HepG2 (cell line): ENCODE measurements at regions not wholly inside any gene's neighbourhood (a gene's known extent, or its start where the extent isn't known, plus 50 kb on each side); places are given as distances from the start of the nearest gene placed in this dataset.

Experiments used
- ATAC-seq: fragments of 200-7000 bp; cut with Tn5 transposase; 3 replicates; pipeline ENCODE4 v1.9.1; 2020; ENCODE audit warnings: mild to moderate bottlenecking, moderate library complexity
- BruUV-seq: library from RNA; stranded (reverse); fragments of 400-500 nt; replicated peaks from 2 replicates; lab custom pipeline; 2021; lab: Mats Ljungman, UMichigan
- CTCF ChIA-PET: fragments of 300-600 bp; formaldehyde crosslinking; extraction: SDS; loops from one replicate; lab custom pipeline; 2021; ENCODE audit warnings: low total read pairs, inconsistent platforms, low intra/inter-chr PET ratio; lab: Yijun Ruan, JAX
- POLR2A ChIA-PET: fragments of 350-600 bp; sonication (Branson Sonifier 250); formaldehyde crosslinking; loops from one replicate; lab custom pipeline; 2020; ENCODE audit warnings: antibody characterized with exemption, inconsistent platforms; lab: Yijun Ruan, JAX
- DNase-seq: peaks from one replicate; pipeline ENCODE4 v3.0.0-alpha.2; 2015; ENCODE audit warnings: low spot score
- FAIRE-seq: peaks from 3 replicates; lab custom pipeline; 2011; peaks lifted over from hg19 to GRCh38; lab: Jason Lieb, UNC
- H2AFZ ChIP-seq: one replicate; pipeline ENCODE4 v1.6.1; 2011; ENCODE audit warnings: low read length, inconsistent platforms
- H3K27ac ChIP-seq: fragments of 300-600 bp; 3 replicates; pipeline ENCODE4 v1.8.0; 2011; ENCODE audit warnings: mixed run types, mild to moderate bottlenecking, mixed read lengths, low read length, inconsistent platforms; ENCODE audit not compliant: insufficient read depth; ENCODE audit errors: extremely low read length
- H3K27me3 ChIP-seq, 2 experiments: fragments of 200-600 bp in 1 of 2; 2 replicates in 1 of 2; 3 replicates in 1 of 2; pipeline versions ENCODE4 v1.6.0 to v1.8.0; 2011; ENCODE audit warnings: low read length in 2 of 2, mild to moderate bottlenecking in 2 of 2, moderate library complexity in 2 of 2, inconsistent platforms in 1 of 2; ENCODE audit not compliant: insufficient read depth in 2 of 2, control insufficient read depth in 1 of 2
- H3K36me3 ChIP-seq, 2 experiments: fragments of 200-600 bp in 1 of 2; replicated peaks in 1 of 2; 2 replicates in 1 of 2; 3 replicates in 1 of 2; pipeline versions ENCODE4 v1.5.1 to v1.8.0; 2011; ENCODE audit warnings: low read length in 2 of 2, inconsistent platforms in 1 of 2; ENCODE audit not compliant: insufficient read depth in 2 of 2, control insufficient read depth in 1 of 2
- H3K4me1 ChIP-seq: 2 replicates; pipeline ENCODE4 v1.5.1; 2012; ENCODE audit warnings: low read length, inconsistent platforms; ENCODE audit not compliant: insufficient read depth
- H3K4me2 ChIP-seq: 2 replicates; pipeline ENCODE4 v1.6.0; 2011; ENCODE audit warnings: low read depth, low read length, inconsistent platforms
- H3K4me3 ChIP-seq, 3 experiments: fragments of 200-600 bp in 1 of 3; sonication (generic), shearing (Covaris generic) in 1 of 3; replicated peaks in 1 of 3; 2 replicates each; pipeline ENCODE4 v1.5.1; 2011 to 2016; ENCODE audit warnings: low read length in 3 of 3, inconsistent platforms in 2 of 3, low read depth in 2 of 3, mild to moderate bottlenecking in 2 of 3, control low read depth in 1 of 3, mixed read lengths in 1 of 3; ENCODE audit not compliant: insufficient read depth in 1 of 3
- H3K79me2 ChIP-seq: one replicate; pipeline ENCODE4 v1.6.1; 2011; ENCODE audit warnings: low read length, inconsistent platforms; ENCODE audit not compliant: insufficient read depth
- H3K9ac ChIP-seq: 2 replicates; pipeline ENCODE4 v1.6.0; 2011; ENCODE audit warnings: mild to moderate bottlenecking, low read depth, low read length, inconsistent platforms; ENCODE audit not compliant: insufficient read depth
- H3K9me3 ChIP-seq: 2 replicates; pipeline ENCODE4 v1.5.1; 2012; ENCODE audit warnings: mild to moderate bottlenecking, low read length
- H4K20me1 ChIP-seq: 2 replicates; pipeline ENCODE4 v1.6.0; 2011; ENCODE audit warnings: inconsistent platforms, mild to moderate bottlenecking, low read length, moderate library complexity; ENCODE audit not compliant: insufficient read depth
- IKZF4 ChIP-seq: sonication (generic); formaldehyde crosslinking; IDR thresholded peaks from 2 replicates; pipeline ENCODE4 v1.5.1; 2020; ENCODE audit warnings: borderline replicate concordance, mild to moderate bottlenecking, low read depth, missing genetic modification reagents; ENCODE audit errors: not compliant biosample characterization
- MAFF ChIP-seq: IDR thresholded peaks from 2 replicates; pipeline ENCODE4 v1.6.1; 2011; ENCODE audit warnings: low read depth, low read length, improper control_type of control experiment
- MAFK ChIP-seq, 2 experiments: IDR thresholded peaks in 1 of 2; conservative IDR thresholded peaks in 1 of 2; 2 replicates each; pipeline ENCODE4 v1.6.1; 2011; ENCODE audit warnings: improper control_type of control experiment in 2 of 2, low read length in 2 of 2
- NFATC3 ChIP-seq: sonication (generic); formaldehyde crosslinking; IDR thresholded peaks from 2 replicates; pipeline ENCODE4 v1.5.1; 2020; ENCODE audit warnings: mild to moderate bottlenecking, missing genetic modification reagents
- RAD51 ChIP-seq: fragments of 450-650 bp; IDR thresholded peaks from 2 replicates; pipeline ENCODE4 v1.6.1; 2016; ENCODE audit warnings: borderline replicate concordance
- SMYD3 ChIP-seq: sonication (generic); formaldehyde crosslinking; IDR thresholded peaks from 2 replicates; pipeline ENCODE4 v1.8.1; 2023; ENCODE audit warnings: mild to moderate bottlenecking, missing genetic modification reagents
- TGIF2 ChIP-seq: IDR thresholded peaks from 2 replicates; pipeline ENCODE4 v1.6.1; 2016; ENCODE audit warnings: control low read depth, missing compliant biosample characterization
- XRCC5 ChIP-seq: fragments of 200-400 bp; formaldehyde crosslinking; optimal IDR thresholded peaks from 2 replicates; pipeline ENCODE3; 2017; ENCODE audit warnings: mild to moderate bottlenecking, low read length
- ZNF569 ChIP-seq: sonication (generic); formaldehyde crosslinking; IDR thresholded peaks from 2 replicates; pipeline ENCODE4 v1.5.0; 2020; ENCODE audit warnings: mild to moderate bottlenecking, missing genetic modification reagents, moderate library complexity, borderline replicate concordance
- ZNF674 ChIP-seq: sonication (generic); formaldehyde crosslinking; IDR thresholded peaks from 2 replicates; pipeline ENCODE4 v1.5.0; 2020; ENCODE audit warnings: low read depth, mild to moderate bottlenecking, missing genetic modification reagents
- ZNF777 ChIP-seq: sonication (generic); formaldehyde crosslinking; IDR thresholded peaks from 2 replicates; pipeline ENCODE4 v1.4.0; 2020; ENCODE audit warnings: missing genetic modification reagents
- WGBS: methylation state at CpG from one replicate; pipeline ENCODE4 v1.1.6; 2017; ENCODE audit warnings: low lambda C conversion rate; 5-methylcytosine and 5-hydroxymethylcytosine counted together
- in situ Hi-C: cut with HindIII; loops from 2 replicates; pipeline ENCODE4 v1.10.0; 2017; ENCODE audit warnings: low pct_unique_long_range_greater_than_20kb; ENCODE audit not compliant: extremely low pct_ligation_motif_present
- intact Hi-C: fragments of 100-400 bp; cut with micrococcal nuclease; formaldehyde crosslinking; loops from one replicate; pipeline ENCODE4 v1.10.0; 2022; ENCODE audit not compliant: unreplicated experiment
- TF ChIP-seq, protein P1 (sequence below): sonication (generic); formaldehyde crosslinking; IDR thresholded peaks from 2 replicates; pipeline ENCODE4 v1.5.1; 2020; ENCODE audit warnings: missing genetic modification reagents, mild to moderate bottlenecking, borderline replicate concordance
- TF ChIP-seq, protein P2 (sequence below): sonication (generic); formaldehyde crosslinking; IDR thresholded peaks from 2 replicates; pipeline ENCODE4 v1.4.0; 2020; ENCODE audit warnings: missing genetic modification reagents
- TF ChIP-seq, protein P3 (sequence below): sonication (generic); formaldehyde crosslinking; conservative IDR thresholded peaks from 2 replicates; pipeline ENCODE4 v1.4.0; 2020; ENCODE audit warnings: missing genetic modification reagents

DNA sequence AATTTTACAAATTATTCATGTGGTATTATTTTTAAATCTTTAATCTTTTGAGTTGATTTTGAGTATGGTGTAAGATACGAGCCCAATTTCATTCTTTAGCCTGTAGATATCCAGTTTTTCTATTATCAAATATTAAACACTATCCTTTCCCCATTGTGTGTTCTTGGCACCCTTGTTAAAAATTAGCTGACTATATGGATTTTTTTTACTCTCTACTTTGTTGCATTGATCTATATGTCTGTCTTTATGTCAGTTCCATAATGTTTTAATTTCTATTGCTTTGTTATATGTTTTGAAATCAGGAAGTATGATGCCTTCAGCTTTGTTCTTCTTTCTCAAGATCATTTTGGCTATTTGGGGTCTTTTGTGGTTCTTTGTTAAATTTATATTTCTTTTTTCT, 80.9 kb upstream of the ZNF804A start:
- H3K27me3 ChIP-seq = no peaks in the 10 kb centered on the region
- H2AFZ ChIP-seq = no peak overlapping the region
- H3K9ac ChIP-seq = no peak overlapping the region
- DNase-seq (no peak), ATAC-seq (no peak), FAIRE-seq (no peak)
- H3K4me3 ChIP-seq = no peak overlapping the region
- no peaks in the 10 kb centered on the region for H3K36me3 ChIP-seq
- in situ Hi-C loops (no loop called here), intact Hi-C loops (no loop called here)
- no peaks in the 10 kb centered on the region for H4K20me1 ChIP-seq
- no TSS peak for BruUV-seq
- H3K27ac ChIP-seq = no peak overlapping the region
- peak; percentile 51; the same call in 1 of the 2 replicates for TF ChIP-seq MAFF
- TF ChIP-seq MAFK (conservative IDR thresholded peaks at IDR 0.05 in 1 of 2, IDR thresholded peaks at IDR 0.05 in 1 of 2; ENCODE audit: low read length in 2 of 2) = peak; percentile 63 to 70
- TF ChIP-seq NFATC3 (CRISPR knock-in tag) = no peak
- TF ChIP-seq RAD51 = no peak
- no peak for TF ChIP-seq ZNF777 (CRISPR knock-in tag)
- TF ChIP-seq, protein P1, sequence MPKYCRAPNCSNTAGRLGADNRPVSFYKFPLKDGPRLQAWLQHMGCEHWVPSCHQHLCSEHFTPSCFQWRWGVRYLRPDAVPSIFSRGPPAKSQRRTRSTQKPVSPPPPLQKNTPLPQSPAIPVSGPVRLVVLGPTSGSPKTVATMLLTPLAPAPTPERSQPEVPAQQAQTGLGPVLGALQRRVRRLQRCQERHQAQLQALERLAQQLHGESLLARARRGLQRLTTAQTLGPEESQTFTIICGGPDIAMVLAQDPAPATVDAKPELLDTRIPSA (CRISPR knock-in tag) = no peak
- ChIA-PET POLR2A (no interaction called here), CTCF (no interaction called here)
- no peak overlapping the region for H3K4me2 ChIP-seq
- no peaks in the 10 kb centered on the region for H3K4me1 ChIP-seq
- H3K9me3 ChIP-seq = no peaks in the 10 kb centered on the region
- 0% methylated on average over 1 of the region's 1 CpG for WGBS
- no peaks in the 10 kb centered on the region for H3K79me2 ChIP-seq

DNA sequence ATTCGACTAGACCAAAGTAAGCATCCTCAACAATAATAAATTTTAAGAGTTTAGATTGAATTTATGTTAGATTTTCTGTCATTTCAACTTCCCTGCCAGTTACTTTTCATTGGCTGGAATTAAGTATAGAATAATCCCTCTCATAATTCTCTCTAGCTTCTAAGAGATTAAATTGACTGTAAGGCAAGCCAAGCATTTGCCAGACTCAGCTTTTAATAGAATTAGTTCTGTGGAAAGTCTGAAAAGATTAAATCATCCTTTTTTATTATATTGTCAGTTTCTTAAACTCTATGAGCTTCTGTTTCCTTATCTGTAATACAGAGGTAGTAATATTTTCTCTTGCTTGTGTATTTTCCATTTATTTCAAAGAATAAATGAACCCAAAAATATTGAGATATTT, 77.9 kb upstream of the ZNF804A start:
- Histone ChIP-seq H3K79me2 (no peaks in the 10 kb centered on the region), H3K27me3 (no peaks in the 10 kb centered on the region), H3K9ac (no peak overlapping the region), H3K4me2 (no peak overlapping the region), H4K20me1 (no peaks in the 10 kb centered on the region), H3K4me3 (no peak overlapping the region), H3K9me3 (no peaks in the 10 kb centered on the region), H3K36me3 (no peaks in the 10 kb centered on the region), H3K4me1 (no peaks in the 10 kb centered on the region), H2AFZ (no peak overlapping the region), H3K27ac (no peak overlapping the region)
- intact Hi-C loops = no loop called here
- no peak for TF ChIP-seq SMYD3 (CRISPR knock-in tag)
- no peak for TF ChIP-seq ZNF674 (CRISPR knock-in tag)
- TF ChIP-seq, protein P2, sequence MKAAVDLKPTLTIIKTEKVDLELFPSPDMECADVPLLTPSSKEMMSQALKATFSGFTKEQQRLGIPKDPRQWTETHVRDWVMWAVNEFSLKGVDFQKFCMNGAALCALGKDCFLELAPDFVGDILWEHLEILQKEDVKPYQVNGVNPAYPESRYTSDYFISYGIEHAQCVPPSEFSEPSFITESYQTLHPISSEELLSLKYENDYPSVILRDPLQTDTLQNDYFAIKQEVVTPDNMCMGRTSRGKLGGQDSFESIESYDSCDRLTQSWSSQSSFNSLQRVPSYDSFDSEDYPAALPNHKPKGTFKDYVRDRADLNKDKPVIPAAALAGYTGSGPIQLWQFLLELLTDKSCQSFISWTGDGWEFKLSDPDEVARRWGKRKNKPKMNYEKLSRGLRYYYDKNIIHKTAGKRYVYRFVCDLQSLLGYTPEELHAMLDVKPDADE = no peak
- TF ChIP-seq, protein P3, sequence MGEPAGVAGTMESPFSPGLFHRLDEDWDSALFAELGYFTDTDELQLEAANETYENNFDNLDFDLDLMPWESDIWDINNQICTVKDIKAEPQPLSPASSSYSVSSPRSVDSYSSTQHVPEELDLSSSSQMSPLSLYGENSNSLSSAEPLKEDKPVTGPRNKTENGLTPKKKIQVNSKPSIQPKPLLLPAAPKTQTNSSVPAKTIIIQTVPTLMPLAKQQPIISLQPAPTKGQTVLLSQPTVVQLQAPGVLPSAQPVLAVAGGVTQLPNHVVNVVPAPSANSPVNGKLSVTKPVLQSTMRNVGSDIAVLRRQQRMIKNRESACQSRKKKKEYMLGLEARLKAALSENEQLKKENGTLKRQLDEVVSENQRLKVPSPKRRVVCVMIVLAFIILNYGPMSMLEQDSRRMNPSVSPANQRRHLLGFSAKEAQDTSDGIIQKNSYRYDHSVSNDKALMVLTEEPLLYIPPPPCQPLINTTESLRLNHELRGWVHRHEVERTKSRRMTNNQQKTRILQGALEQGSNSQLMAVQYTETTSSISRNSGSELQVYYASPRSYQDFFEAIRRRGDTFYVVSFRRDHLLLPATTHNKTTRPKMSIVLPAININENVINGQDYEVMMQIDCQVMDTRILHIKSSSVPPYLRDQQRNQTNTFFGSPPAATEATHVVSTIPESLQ (CRISPR knock-in tag) = no peak
- no peak for TF ChIP-seq IKZF4 (CRISPR knock-in tag)
- TF ChIP-seq XRCC5 = no peak
- no peak for TF ChIP-seq ZNF569 (CRISPR knock-in tag)
- no peak for TF ChIP-seq TGIF2 (CRISPR knock-in tag)
- FAIRE-seq (no peak), ATAC-seq (no peak), DNase-seq (no peak)
- POLR2A ChIA-PET = no interaction called here
- BruUV-seq = no TSS peak
- WGBS = 0% methylated on average over 1 of the region's 1 CpG
- CTCF ChIA-PET = no interaction called here
- in situ Hi-C loops = no loop called here
